SW480 (cell line): ENCODE measurements at regions not wholly inside any gene's neighbourhood (a gene's known extent, or its start where the extent isn't known, plus 50 kb on each side); places are given as distances from the start of the nearest gene placed in this dataset.
"Not testable (repeated sequence)": the region's sequence is repeated elsewhere in the genome, so short reads cannot be mapped to it uniquely, and the experiment has no call there.

Experiments used
- DNase-seq: peaks from one replicate; pipeline ENCODE4 v3.0.0-alpha.2; 2016; ENCODE audit warnings: low spot score

DNA sequence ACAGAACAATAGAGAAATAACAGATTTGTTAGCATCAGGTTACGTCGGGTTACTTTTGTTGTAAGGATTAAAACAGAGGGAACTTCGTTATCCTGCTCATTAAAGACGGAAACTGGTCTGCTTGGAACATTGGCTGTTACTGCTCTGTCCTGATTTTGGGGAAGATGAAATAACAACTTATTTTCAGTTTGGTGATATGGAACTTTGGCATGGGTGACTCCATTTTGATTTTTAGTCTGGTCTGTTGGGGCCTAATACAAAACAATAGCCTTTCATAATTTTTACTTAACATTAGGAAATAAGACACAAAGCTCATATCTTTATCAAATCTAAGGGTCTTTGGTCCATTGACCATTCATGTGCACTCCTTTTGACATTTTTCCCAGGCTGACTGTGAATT, 220.5 kb upstream of the DUSP10 start:
- DNase-seq, result no peak

DNA sequence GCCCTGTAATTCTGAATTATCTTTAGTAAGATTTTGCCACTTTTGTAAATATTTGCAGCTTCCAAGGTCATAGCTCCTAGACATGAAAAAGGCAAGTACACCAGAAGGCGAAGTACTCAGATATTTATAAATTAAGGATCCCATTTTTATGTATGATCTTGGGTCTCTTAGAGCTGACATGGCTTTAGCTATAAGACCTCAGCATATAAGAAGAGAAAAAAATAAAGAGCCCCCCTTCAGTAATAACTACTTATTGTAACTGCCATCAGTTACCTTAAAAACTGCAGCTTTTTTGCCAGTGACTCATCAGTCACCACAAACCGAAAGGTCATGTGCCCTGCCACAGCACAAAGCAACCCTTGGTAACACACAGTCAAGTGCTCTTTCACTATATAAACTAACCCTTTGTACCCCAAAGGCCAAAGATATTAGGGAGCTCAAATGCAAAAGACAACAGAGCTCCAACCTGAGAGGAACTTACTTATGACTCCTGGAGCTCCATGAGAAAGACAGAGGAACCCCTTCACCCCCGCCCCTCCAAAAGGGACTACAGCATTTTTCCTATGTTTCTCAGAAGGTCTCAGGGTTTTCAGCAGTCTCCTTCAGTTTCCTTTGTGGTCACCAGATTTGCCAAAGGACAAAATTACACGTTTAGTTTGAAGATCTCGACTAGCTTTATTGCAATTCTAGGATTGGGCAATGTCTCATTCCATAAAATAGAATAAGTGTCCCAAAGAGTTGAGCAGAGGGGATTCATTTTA, 219.8 kb upstream of the DUSP10 start:
- peak; percentile 75 for DNase-seq

DNA sequence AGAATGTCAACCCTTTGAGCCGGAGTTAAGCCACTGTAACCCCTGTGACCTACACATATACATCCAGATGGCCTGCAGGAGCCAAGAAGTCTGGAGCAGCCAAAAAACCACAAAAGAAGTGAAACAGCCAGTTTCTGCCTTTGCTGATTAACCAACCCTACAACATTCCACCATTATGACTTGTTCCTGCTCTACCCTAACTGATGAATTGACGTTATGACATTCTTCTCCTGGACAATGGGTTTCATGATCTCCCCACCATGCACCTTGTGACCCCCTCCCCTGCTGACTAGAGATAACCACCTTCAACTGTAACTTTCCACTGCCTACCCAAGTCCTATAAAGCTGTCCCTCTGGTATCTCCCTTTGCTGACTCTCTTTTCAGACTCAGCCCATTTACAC, 216.3 kb upstream of the DUSP10 start:
- DNase-seq, result not testable (repeated sequence)

DNA sequence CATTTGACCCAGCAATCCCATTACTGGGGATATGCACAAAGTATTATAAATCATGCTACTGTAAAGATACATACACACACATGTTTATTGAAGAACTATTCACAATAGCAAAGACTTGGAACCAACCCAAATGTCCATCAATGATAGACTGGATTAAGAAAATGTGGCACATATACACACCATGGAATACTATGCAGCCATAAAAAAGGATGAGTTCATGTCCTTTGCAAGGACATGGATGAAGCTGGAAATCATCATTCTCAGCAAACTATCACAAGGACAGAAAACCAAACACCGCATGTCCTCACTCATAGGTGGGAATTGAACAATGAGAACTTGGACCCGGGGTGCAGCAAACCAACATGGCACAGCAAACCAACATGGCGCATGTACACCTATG, 215.5 kb upstream of the DUSP10 start:
- DNase-seq, result not testable (repeated sequence)

DNA sequence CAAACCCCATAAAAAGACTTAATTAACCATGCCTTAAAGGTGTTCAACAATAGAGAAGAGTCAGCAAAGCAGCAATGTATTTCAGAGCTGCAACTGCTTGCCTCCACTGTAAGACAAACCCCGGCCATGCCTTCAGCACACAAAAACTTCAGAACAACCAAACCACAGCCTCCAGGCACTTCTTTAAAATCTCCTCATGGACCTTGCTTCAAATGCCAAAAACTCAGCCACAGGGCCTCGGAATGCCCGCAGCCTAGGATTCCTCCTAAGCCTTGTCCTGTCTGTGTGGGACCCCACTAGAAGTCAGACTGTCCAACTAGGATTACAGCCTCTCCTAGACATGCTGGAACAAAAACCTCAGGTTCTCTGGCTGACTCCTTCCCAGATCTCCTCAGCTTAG, 208.1 kb upstream of the DUSP10 start:
- DNase-seq, result no peak

DNA sequence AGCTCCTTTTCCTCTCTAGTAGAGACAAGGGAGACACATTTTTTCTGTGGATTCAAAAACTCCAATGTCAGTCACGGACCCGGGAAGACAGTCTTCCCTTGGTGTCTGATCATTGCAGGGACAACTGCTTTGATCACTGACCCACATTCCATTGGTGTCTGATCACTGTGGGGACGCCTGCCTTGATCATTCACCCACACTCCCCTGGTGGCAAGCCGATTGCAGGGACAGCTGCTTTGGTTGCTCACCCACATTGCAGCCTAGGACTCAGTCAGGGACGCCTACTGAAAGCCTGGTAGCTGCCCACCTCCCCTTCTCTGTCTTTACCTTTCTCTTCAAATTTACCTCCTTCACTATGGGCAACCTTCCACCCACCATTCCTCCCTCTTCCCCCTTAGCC, 206.6 kb upstream of the DUSP10 start:
- no peak for DNase-seq

DNA sequence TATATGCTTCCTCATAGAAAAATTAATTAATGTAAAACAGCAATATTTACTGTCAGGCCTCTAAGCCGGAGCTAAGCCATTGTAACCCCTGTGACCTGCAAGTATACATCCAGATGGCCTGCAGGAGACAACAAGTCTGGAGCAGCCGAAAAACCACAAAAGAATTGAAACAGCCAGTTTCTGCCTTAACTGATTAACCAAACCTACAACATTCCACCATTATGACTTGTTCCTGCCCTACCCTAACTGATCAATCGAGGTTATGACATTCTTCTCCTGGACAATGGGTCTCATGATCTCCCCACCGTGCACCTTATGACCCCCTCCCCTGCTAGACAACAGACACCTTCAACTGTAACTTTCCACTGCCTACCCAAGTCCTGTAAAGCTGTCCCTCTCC, 205.8 kb upstream of the DUSP10 start:
- DNase-seq, result no peak

DNA sequence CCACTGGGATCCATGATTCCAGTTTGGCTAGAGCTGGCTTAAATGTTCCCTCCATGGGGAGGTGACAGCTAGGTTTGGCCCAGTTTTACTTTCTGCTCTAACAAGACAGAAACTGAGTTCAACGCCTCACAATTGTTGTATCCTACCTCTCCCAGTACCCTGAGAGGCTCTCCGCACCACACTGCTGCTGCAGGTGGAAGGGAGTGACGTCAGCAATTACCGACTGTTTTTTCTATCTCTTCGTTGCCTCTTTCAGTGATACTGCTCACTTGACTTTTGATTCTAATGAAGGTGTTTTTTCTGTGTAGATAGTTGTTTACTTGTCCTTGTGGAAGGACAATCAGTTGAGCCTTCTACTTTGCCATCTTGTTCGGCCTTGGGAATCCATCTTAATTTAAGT, 204.9 kb upstream of the DUSP10 start:
- no peak for DNase-seq

DNA sequence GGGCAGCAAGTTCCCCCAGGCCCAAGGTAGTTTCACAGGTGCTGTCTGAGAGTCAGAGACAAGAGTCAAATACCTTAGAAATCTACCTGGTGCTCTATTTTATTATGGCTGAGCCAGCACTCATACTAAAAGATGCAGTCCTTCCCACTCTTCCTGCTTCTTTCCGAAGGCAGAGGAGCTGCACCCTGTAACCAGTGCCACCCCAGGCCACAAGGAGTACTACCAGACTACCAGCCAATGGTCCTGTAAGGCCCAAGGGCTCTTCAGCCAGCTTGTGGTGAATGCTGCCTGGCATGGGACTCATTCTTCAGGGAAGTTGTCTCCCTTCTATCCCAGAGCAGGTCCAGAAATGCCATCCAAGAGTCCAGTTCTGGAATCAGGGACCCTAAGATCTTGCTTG, 203.8 kb upstream of the DUSP10 start:
- DNase-seq, result no peak

DNA sequence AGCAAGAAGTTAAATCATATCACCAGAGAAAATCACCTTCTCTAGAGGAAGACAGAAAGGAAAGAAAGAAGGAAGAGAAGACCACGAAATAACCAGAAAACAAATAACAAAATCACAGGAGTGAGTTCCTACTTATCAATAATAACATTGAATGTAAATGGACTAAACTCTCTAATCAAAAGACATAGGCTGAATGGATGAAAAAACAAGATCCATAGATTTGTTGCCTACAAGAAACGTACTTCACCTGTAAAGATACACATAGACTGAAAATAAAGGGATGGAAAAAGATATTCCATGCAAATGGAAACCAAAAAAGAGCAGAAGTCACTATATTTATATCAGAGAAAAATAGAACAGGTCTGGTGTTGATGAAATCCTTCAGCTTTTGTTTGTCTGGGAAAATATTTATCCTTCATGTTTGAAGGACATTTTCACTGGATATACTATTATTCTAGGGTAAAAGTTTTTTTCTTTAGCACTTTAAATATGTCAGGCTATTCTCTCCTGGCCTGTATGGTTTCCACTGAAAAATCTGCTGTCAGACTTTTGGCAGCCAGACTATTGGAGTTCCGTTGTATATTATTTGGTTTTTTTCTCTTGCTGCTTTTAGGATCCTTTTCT, 202.5 kb upstream of the DUSP10 start:
- no peak for DNase-seq

DNA sequence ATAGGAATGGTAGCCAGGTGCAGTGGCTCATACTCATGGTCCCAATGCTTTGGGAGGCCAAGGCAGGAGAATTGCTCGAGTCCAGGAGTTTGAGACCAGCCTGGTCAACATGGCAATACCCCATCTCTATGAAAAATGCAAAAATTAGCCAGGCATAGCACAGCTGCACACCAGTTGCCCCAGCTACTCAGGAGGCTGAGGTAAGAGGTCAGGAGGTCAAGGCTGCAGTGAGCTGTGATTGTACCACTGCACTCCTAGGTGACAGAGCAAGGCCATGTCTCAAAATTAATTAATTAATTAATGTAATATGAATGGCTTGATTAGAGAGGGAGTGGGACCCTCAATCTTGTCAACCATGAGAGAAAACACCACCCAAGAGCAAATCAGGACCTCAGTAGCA, 198.7 kb upstream of the DUSP10 start:
- no peak for DNase-seq

DNA sequence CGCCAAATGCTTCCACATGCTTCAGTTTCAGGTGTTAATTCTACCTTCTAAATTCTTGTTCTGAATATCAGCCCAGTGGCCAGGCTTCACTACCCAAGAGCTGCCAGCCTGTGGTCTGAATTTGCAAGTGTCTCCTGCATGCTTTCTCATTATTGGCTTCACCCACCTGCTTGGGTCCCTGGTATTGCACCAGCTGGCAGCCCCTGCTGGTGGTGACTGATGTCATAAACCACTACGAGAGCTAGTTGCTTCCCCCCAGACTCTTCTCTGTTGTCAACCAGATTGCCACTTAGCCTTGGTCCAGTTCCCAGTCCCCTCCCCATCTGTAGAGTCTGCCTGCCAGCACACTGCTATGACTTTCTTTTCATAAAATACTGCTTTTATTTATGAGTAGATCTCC, 197.7 kb upstream of the DUSP10 start:
- DNase-seq, result no peak

DNA sequence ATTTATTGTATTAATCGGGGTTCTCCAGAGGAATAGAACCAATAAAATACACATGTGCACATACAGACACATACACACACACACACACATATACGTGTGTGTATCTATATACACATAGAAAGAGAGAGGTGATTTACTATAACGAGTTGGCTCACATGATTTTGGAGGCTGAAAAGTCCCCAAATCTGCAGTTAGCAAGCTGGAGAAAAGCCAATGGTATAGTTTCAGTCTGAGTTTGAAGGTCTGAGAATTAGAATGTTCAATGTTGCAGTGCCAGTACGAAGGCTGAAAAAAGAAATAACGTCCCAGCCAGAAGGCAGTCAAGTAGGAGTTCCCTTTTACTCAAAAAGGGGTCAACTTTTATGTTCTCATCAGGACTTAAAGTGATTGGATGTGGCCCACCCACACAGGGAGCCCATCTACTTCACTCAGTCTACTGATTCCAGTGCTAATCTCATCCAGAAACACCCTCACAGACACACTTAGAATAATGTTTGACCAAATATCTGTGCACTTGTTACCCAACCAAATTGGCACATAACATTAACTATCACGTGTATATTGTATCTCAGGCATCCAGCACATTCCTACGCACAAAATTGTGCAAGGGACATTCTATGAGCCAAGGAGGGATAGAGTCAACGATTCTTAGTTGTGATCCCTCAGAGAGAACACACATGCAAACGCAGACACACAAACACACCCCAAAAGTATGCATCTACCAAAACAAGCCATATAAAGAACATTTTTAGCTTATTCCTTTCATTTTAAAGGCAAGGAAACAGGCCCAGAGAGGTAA, 195.5 kb upstream of the DUSP10 start:
- DNase-seq, result no peak

DNA sequence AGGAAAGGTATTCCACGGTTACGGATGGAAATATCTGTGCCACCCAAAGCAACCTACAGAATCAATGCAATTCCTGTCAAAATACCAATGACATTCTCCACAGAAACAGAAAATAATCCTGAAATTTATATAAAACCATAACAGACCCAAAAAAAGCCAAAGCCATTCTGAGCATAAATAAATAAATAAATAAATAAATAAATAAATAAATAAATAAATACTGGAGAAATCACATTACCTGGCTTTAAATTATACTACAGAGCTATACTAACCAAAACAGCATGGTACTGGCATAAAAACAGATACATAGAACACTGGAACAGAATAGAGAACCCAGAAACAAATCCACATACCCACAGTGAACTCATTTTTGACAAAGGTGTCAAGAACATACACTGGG, 191.9 kb upstream of the DUSP10 start:
- no peak for DNase-seq

DNA sequence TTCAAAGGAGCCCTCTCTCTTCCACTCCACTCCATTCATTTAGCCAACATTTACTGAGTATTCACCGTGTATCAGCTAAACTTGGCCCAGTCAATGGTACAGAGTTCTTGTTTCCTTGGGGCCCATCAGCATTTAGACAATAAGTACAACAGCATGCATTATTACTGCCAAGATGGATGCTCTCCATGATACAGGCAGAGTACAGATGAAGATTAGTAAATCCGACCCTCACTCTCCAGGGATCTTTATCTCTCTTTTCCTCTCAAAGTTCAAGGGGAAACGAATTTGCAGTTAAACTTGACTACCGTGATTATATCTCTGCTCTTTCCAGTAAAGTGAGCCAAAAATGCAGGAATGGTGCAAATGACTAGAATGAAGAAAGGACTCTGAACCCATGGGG, 184.6 kb upstream of the DUSP10 start:
- DNase-seq, result no peak

DNA sequence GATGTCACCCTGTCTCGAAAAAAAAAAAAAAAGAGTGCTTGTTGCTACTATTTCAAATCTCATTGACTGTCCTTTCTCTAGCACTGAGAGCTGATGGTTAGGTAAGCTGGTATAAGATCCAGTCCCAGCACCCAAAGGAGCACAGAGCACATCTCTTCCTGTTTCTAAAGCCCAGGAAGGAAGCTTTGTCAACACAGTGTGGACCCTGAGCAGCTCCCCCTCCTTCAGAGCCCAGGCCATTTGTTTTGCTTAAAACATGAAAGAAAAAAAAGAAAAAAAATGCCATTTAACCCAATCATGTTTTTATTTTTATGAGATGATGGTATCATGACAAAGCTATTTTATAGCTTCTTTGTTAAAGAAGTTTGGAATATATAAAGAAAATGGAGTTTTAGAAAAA, 184.1 kb upstream of the DUSP10 start:
- DNase-seq, result no peak

DNA sequence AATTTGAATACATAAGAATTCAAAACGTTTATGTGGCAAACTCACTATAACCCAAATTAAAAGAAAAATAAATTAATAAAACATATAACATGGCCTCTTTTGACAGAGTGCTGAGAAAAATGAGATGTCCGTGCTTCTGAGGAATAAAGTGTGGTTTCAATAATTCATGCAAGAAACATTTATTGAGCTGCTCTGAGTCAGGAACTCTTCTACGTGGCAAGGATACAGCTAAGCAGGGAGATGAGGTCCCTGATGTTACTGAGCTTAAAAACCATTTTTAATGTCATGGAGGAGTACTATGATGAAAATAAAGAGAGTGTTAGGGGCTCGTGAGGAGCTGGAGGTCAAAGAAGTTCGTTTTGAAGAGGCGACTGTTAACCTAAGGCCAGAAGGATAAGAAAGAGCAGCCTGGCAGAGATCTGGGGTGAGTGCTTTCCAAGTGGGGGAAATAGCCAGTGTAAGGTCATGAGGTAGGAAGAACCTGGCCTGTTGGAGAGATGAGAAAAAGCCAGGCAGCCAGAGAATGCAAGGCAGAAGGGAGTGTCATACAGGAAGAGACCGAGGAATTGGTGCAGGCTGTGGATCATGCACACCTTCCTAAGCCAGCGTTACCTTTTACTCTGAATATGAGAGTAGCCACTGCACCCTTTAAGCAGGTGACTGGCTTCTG, 182.2 kb upstream of the DUSP10 start:
- no peak for DNase-seq

DNA sequence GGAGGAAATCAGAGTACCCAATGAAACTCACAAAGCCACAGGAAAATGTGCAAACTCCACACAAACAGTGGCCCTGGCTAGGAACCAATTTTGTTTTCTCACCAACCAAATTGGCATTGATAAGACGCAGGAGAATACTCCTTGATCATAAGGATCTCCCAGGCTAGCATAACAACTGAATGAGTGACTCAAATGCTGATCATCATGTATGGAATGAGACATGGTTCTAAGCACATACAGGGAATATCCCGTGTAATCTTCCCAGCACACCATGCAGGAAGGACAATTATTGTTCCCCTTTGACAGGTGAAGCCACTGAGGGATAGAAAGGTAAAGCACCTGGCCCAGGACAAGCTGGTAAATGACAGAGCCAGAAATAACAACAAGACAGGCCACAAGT, 180.0 kb upstream of the DUSP10 start:
- no peak for DNase-seq

DNA sequence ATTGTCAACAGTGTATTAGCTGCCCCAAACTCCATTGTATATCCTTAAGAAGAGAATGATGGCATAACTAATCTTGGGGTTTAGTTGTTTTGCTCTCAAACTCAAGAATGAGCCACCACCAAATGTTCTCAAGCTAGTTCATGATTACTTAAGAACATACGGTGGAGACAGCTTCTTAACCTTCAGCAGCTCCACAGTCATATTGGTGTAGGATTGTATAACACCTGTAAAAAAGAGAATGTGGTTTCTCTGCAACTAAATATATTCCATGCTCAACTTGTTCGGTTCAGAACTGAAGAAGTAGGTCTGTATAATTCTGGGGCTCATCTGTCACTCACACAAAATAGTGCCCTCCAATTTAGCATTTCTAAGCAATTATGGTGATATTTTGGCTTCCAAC, 177.9 kb upstream of the DUSP10 start:
- DNase-seq, result no peak

DNA sequence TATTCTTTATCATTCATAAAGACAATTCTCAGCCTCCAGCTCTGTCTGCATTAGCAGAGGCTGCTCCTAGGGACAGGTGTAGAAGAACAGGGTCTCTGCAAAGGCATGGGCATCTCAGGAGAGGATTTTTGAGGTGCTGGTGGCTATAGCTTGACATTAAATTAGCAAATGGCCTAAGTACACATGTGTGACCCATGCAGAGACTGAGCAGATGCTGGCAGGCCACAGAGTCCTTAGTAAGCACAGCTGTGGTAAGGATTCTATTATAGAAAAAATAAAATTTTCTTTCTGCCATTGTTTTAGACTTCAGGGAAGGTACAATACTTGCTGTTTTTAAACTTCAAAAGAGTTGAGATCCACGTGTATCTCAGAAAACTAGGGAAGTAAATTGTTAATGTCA, 177.5 kb upstream of the DUSP10 start:
- DNase-seq, result no peak

DNA sequence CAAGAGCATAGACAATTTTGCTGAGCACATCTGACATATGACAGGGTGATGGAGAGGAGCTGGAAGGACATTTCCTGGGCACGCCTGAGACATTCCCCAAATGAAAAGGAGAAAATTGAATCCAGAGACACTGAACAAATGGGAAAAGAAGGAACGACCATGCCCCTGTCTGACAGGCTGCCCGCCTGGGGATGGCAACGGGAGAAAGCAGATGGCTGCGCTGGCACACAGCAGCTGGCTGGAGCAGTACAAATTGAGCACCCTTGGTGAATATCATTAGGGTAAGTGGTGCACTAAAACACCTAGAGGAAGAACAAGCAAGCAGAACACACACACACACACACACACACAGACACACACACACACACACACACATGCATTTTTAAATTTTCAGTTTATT, 174.3 kb upstream of the DUSP10 start:
- DNase-seq, result no peak

DNA sequence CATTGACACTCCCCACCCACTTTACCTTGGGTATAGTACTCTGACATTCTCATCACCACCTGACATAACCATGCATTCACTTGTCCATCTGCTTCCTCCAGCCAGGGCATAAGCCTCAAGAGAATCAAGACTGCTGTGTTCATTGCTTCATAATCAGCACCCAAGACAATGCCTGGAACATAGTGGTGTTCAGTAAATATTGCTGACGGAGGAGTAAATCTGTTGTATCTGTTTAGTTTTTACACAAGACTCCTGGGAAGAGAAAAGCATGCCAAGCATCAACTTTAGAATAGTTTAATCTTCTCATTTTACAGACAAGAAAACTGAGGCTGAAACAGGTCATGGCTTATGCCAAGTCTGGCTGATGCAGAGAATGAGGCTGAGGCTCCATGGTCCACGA, 173.9 kb upstream of the DUSP10 start:
- DNase-seq, result no peak
